Neural cell (in vitro differentiated cells): ENCODE measurements at regions not wholly inside any gene's neighbourhood (a gene's known extent, or its start where the extent isn't known, plus 50 kb on each side); places are given as distances from the start of the nearest gene placed in this dataset.

Experiments used
- CTCF ChIP-seq: fragments of 450-650 bp; IDR thresholded peaks from 2 replicates; pipeline ENCODE4 v1.5.1; 2014; ENCODE audit warnings: antibody characterized with exemption, mild to moderate bottlenecking, moderate library complexity; ENCODE audit not compliant: poor library complexity, severe bottlenecking
- EP300 ChIP-seq: fragments of 450-650 bp; conservative IDR thresholded peaks from 2 replicates; pipeline ENCODE4 v1.6.1; 2014; ENCODE audit warnings: antibody characterized with exemption, mild to moderate bottlenecking, moderate library complexity; ENCODE audit not compliant: poor library complexity, severe bottlenecking
- EZH2 ChIP-seq: fragments of 200-600, 300-800 bp; shearing (Covaris generic), sonication (generic); IDR thresholded peaks from 2 replicates; pipeline ENCODE4 v1.6.1; 2014; ENCODE audit warnings: antibody characterized with exemption, low read length, borderline replicate concordance, mild to moderate bottlenecking; ENCODE audit not compliant: insufficient read depth, poor library complexity, severe bottlenecking
- MXI1 ChIP-seq: fragments of 450-650 bp; conservative IDR thresholded peaks from 2 replicates; pipeline ENCODE4 v1.6.1; 2014; ENCODE audit warnings: antibody characterized with exemption, mild to moderate bottlenecking; ENCODE audit not compliant: poor library complexity, severe bottlenecking
- POLR2AphosphoS5 ChIP-seq: IDR thresholded peaks from 2 replicates; pipeline ENCODE4 v1.6.1; 2012
- REST ChIP-seq: IDR thresholded peaks from 2 replicates; pipeline ENCODE4 v1.6.1; 2012; ENCODE audit warnings: borderline replicate concordance
- TAF1 ChIP-seq: IDR thresholded peaks from 2 replicates; pipeline ENCODE4 v1.6.1; 2012; ENCODE audit warnings: low read depth

- TF ChIP-seq CTCF (no peak), EZH2 (no peak), REST (no peak), POLR2AphosphoS5 (no peak), TAF1 (no peak), MXI1 (no peak), EP300 (no peak)
These were observed 169.2 kb upstream of the LHX5 start for GRCh38 chr12:113640837-113641236.
